HL-60 (cell line): ENCODE measurements at regions not wholly inside any gene's neighbourhood (a gene's known extent, or its start where the extent isn't known, plus 50 kb on each side); places are given as distances from the start of the nearest gene placed in this dataset.

Experiments used
- CTCF ChIP-seq: IDR thresholded peaks from one replicate; pipeline ENCODE4 v1.5.1; 2011; ENCODE audit warnings: low read length, control low read depth, inconsistent platforms; ENCODE audit not compliant: insufficient read depth
- GABPA ChIP-seq: IDR thresholded peaks from 2 replicates; pipeline ENCODE4 v1.6.1; 2012; ENCODE audit warnings: low read depth
- POLR2AphosphoS5 ChIP-seq: IDR thresholded peaks from 2 replicates; pipeline ENCODE4 v1.6.1; 2012; ENCODE audit warnings: low read depth

GRCh38 chr9:16202221-16202620, 649.4 kb downstream of the CCDC171 start:
- TF ChIP-seq CTCF (no peak), POLR2AphosphoS5 (no peak), GABPA (no peak)
